GM18517 (cell line): ENCODE measurements at regions not wholly inside any gene's neighbourhood (a gene's known extent, or its start where the extent isn't known, plus 50 kb on each side); places are given as distances from the start of the nearest gene placed in this dataset.

Experiments
- ATAC-seq: cut with Tn5 transposase; IDR thresholded peaks from one replicate; pipeline ENCODE4 v1.9.1; 2021; ENCODE audit warnings: mild to moderate bottlenecking, moderate library complexity; ENCODE audit not compliant: unreplicated experiment

DNA sequence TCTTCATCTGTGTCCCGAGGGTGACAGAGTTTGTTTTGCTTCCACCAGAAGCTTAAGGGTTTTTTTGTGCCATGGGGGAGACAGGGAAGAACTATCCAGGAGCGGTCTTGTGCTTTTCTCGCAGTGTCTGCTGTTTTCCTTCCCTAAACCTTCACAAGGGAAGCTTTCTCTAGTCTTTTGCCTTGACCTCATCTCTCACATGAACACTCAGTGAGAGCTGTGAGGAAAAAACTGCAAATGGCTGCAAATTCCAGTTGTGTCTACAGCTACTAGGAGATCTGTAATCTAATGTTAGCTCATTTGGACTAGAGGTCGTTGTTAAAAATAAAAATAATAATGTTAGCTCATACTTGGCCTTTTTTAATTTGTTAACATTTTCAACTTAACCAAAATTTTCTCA, 264.7 kb upstream of the SESN3 start:
- no peak for ATAC-seq

DNA sequence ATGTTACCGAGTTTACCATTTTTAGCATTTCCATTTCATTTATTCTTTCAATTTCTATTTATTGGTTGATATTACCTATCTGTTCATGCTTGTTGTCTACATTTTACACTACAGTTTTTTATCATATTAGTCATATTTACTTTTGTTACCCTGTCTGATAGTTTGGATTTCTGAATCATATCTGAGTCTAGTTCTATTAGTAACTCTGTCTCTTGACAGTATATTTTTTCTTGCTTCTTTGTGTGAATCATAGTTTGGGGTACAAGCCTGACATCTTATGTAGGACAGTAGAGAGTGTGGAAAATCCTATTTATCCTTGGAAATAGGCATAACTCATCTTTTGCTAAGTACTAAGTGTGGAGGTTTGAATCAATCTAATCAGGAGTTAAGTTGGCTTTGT, 263.9 kb upstream of the SESN3 start:
- no peak for ATAC-seq

DNA sequence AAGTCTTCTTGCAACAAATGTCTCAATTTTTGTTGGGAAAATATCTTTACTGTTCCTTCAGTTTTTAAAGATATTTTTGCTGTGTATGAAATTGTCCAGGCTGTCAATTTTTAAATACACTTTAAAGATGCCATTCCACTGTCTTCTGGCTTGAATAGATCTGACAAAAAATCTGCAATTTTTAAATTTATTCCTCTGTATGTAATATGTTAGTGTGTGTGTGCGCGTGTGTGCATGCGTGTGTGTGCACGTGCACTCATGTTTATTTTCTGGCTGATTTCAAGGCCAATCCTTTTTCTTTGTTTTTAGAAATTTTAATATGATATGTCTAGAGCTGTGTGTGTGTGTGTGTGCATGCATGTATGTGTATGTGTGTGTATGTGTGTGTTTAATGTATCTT, 263.2 kb upstream of the SESN3 start:
- no peak for ATAC-seq

DNA sequence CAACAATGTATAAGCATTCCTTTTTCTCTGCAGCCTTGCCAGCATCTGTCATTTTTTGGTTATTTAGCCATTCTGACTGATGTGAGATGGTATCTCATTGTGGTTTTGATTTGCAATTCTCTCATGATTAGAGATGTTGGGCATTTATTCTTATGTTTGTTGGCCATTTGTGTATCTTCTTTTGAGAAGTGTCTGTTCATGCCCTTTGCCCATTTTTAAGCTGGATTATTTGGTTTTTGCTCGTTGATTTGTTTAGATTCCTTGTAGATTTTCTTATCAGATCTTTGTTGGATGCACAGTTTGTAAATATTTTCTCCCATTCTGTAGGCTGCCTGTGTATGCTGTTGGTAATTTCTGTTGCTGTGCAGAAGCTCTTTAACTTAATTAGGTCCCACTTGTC, 259.6 kb upstream of the SESN3 start:
- no peak for ATAC-seq

DNA sequence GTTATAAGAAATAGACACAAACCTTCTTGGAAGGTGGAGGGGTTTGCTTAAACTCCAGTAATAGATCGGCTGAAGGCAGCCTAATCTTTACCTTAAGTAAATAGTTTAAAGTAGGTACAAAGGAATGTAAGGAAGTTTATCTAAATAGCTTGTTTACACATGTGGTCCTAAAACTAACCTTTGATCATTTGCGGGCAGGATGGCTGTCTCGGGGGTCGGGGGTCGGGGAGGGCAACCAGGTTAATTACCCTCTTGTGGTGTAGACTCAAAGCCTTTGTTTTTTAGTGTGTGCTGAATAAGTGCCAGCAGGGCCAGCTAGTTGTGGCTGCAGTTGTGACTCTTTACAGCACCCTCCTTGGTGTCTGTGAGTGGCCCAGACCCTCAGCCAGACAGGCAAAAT, 256.9 kb upstream of the SESN3 start:
- no peak for ATAC-seq

DNA sequence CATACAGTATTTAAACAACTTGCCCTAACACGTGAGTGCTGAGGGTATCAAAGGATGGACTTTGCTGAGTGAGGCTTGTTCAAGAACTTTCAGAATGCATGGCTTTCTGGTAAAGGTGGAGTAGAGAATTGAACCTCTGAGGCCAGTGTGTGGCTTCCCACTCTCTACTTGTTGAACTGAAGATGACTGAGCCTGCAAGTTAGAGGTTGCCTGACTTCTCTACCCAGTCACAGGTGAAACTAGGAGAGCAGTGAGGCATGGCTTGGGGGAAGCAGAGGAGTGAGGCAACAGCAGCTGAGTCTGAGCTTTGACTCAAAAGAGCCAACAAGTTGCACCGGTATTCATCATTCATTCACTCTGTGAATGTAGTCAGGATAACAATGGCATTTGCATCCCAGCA, 256.4 kb upstream of the SESN3 start:
- ATAC-seq, result peak; percentile 100

DNA sequence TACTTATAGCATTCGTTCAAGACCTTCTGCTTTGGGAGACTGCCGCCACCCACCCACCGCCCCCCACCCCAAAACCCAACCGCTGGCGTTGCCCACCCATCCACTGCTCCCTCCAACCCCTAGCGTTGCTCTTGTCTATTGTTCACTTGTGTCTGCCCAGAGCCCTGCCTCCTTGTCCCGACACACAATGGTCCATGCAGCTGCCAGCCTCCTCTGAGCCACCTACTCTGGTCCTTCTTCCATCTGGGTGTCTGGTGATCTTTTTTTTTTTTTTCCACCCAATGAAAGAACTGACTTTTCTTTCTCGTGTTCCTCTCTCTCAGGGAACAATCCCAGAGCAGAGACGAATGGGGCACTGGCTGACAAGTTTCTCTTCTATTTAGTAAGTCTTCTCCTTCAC, 256.0 kb upstream of the SESN3 start:
- no peak for ATAC-seq

DNA sequence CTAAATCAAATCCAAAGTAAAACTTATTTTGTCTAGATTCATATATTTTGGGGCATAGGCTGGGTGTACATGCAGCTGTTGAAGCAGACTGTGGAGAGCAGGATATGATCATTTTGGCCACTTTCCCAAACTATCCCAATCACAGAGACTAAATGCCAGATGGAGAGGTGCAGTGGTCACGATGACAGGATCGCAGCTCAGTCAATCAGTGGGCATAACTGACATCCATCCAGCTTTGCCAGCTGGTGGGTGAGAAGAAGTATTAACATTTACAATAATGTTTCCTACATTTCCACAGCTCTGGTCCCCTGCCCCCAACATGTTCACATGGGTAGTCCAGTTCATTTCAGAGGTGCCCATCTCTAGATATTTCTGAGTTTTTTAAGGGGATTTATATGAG, 255.5 kb upstream of the SESN3 start:
- ATAC-seq, result no peak

DNA sequence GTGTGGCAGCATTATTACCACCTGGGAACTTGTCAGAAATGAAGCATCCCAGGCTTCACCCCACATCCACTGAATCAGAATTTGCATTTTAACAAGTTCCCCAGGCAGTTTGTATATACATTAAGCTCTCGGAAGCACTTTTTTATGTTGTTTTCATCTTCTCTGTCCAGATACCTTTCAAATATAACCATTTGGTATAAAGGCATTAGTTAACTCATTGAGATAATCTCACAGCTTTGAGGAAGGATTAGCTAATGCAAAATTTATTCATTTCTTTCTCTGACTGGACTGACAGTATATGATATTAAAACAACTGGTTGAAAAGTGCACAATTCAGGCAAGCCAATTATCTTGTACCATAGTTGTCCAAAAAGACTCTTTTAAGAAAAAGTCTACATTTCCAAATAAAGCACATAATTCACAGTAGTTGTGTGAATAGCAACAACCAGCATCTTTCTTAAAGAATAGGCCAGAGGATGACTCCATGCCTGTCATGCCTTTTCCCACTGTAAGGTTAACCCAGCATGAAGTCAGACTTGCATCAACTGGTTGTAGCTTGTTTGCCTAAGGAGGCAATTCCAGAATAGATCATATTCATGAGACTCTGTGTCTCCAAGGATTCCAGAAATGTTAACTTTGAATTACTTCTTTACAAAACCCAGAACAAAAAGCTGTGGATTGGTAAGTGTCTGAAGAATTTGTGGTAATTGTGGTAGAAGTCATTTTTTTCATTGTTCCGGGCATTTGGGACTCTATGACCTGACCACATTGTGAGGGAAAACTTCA, 254.3 kb upstream of the SESN3 start:
- ATAC-seq, result no peak

DNA sequence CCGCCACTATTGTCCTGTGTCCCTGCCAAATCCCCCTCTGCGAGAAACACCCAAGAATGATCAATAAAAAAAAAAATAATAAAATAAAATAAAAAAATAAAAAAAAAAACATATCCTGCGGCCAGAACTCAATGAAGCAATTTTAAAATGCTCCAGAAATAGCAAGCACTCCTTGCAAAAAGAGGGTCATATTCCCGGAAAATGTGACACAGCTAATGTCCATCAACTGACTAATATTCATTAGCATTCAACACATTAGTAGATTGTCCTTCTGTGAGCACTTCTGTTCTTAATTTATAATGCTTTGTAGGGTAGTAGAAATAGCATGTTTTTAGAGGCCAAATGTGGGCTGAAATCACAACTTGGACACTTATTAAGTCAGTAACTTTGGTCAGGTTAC, 252.3 kb upstream of the SESN3 start:
- no peak for ATAC-seq

DNA sequence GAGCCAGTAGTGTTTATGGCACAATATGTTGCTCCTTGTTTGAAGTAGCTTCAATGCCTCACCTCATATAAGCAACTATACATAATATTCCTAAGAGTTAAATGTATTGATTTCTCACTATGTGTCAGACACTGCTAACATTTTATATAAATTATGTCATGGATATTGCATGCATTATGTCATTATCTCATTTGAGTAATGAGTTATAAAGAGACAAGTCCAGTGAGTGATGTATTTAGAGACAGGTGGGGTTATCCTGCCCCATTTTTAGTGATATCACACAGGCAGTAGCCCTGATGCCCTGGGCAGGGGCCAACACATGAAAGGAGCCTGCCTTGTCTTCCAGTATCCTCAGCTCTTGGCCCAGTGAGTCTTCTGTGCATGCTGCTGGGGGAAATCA, 247.0 kb upstream of the SESN3 start:
- ATAC-seq, result no peak

DNA sequence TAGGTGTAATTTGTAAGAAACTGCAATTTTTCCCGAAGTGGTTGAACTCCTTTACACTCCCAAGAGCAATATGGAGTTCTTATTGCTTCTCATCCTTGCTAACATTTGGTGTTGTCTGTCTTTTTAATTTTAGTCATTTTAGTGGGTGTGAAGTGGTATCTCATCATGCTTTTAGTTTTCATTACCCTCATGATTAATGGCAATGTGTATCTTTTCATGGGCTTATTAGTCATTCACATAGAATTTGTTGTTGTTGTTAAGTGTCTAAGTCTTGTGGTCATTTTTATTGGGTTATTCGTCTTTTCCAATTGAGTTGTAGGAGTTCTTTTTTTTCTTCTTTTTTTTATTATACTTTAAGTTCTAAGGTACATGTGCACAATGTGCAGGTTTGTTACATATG, 238.3 kb upstream of the SESN3 start:
- no peak for ATAC-seq

DNA sequence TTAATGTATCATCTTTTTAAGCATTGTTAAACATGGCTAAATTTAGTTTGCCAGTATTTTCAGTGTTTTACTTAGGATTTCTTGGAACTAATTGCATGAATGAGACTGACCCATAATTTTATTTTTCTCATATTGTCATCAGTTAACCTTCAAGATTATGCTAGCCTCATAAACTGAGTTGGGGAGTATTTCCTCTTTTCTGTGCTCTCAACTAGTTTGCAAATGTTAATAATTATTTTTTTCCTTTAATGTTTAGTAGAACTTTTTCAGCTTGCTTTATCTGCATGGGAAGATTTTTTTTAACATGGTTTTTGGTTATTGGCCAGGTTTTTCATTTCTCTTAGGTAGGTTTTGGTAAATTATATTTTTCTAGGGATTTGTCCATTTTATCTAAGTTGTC, 235.4 kb upstream of the SESN3 start:
- no peak for ATAC-seq

DNA sequence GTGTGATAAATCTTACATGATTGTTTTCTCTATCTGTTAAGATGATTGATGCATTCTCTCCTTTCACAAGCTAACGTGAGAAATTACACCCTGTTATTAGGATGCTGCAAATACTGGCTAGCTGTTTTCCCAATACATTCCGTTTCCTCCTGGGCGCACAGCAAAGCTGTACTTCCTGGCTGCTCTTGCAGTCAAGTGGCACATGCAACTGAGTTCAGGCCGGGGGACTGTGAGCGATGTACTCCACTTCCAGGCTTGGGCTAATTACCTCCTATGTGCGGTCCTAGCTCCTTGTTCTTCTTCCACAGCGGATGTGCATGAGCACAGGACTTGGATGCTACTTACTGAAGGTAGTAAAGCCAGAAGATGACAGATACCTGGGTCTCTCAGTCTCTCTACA, 234.9 kb upstream of the SESN3 start:
- ATAC-seq, result no peak

DNA sequence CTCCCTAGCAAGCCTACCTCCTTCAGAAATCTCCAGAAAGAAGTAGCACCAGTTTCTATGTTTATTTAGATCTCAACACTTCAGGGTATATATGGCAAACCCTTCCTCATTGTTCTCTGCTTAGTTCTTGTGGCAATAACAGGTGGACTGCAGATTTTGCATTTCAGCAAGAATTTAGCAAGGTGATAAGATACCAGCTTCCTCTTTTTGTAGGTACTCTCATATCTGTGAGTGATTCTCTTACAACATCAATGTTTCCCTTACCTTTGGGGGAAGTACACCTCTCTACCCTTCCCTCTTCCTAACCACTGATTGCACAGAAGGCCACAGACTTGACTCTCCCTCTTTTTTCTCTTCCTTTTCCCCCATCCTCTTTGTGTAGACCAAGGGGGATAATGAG, 230.9 kb upstream of the SESN3 start:
- no peak for ATAC-seq

DNA sequence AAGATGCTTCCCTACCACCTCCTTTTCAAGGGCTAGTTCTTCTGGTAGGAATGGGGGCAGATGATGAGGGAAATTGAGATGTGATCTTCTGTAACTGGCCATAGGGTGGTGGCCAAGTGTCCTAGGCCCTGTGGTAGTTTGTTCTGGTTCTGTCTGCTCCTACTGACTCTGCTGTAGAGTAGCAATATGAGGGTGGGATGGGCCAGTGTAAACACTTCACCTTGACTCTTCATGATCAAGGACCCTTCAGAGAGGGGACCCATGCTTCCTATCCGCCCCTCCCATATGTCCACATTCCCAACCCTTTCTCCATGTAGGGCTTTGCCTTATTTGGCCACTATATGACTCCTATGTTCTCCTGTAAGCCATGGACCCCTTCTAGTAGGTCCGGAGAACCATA, 230.3 kb upstream of the SESN3 start:
- ATAC-seq, result no peak

DNA sequence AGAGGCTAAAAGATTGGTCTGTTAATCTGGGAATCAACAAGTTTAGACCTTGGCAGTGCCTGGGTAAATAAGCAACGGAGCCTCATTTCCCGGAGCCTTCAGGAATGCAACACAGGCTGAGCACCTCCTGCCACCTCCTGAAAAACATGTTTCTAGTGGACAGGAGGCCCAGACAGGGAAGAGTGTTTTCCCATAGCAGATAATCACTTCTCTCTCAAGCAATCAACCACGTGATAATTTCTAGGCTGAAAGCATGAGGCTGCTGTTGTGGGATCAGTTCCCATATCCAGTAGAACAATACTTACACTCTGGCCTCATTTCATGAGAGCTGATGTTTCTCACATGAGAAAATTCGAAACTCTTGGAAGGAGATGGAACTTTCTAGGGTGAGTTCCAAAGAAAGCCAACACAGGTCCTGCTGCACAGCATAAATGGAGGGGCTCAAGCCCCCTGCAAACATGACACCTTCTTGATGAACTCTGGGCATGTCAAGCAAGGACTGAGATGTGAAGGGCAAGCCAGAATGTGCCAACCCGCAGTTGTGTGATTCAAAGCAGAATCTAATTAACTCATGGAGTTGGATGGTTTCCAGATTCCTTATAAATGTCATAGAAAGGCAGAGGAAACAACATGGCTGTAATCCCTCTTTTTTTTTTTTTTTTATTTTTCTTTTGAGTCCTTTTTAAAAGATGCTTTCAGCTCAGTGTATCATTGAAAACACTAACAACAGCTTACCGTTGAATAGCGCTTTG, 228.5 kb upstream of the SESN3 start:
- ATAC-seq, result no peak

DNA sequence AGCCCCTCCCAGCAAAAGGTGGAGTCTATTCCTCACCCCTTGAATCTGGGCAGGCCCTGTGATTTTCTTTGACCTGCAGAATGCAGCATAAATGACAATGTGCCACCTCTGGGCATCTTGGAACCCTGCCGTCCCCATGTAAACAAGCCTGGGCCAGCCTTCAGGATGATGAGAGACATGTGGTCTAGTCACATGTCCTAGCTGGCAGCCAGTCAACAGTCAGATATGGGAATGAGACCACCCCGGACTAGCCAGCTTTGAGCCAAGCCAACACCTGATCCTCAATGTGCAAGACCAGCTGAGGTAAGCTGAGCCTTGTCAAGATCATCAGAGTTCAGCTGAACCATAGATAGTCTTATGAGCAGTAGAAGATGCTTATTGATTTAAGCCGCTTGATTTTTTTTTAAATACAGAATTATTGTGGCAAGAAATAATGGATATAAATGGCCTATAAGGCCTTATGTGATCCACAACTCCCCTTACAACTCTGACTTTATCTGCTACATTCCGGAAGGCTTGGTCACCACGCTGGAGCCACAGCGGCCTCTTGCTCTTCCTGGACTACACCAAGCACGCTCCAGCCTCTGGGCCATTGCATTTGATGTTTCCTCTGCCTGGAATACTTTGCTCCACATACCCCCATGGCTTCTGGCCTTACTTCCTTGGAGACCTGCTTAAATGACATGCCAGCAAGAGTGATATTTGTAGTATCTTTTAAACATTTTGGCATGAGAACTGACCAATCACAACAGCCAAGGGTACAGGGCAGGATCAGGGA, 225.9 kb upstream of the SESN3 start:
- ATAC-seq, result no peak

DNA sequence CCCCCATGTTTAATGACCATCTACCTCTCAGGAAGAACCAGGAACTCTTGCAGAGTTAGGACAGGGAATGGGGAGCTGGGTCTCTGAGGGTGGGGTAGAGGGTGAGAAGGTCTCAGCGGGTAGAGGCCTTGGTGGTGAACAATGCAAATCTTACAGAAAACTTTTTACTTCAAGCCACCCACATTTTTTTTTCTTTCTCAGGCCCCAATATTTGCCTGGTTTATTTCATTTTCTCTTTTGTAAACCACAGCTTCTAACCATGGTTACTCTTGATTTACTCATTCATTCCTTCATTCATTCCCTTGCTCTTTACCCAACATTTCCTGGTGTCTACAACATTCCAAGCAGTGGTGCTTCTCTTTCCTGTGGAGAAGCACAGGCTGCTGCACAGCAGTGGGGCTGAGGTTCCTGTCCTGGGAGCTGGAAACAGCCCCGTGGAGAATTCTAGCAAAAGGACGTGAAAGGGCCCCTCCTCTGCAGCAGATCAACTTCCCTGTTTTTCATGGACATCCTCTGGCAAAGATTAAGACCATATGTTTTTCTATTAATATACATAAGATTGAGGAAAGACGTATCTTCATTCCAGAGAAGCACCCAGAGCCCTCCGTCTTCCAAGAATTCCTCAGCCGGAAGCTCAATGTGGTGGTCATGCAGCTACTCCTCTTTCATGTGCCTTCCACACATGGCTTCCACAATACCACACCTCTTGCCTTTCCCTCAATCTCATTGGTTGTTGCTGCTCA, 224.4 kb upstream of the SESN3 start:
- no peak for ATAC-seq

DNA sequence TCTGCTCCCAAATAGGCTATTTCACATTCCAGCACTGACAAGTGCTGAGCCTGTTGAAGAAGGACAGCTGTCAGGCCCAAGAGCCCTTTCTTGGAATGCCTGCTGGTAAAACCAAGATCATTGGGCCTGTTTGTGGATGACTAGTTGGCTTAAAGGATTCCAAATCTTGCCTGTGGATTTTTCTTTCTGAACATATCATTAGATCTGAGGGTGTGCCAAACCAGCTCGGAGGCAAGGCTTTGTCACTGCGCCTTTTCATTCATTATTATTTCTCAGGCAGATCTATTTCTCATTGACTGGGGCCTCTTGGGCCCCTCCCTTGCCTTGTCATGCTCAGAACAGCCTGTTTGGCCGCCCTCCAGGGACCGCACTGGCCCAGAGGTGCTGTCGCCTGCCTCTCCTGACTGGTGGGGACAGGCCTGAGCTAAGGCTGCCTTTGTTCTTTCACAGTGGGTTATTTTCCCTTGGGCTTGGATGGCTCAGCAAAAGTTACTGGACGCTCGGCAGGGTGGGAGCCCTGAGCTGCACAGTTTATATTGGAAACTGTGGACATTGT, 222.7 kb upstream of the SESN3 start:
- no peak for ATAC-seq

DNA sequence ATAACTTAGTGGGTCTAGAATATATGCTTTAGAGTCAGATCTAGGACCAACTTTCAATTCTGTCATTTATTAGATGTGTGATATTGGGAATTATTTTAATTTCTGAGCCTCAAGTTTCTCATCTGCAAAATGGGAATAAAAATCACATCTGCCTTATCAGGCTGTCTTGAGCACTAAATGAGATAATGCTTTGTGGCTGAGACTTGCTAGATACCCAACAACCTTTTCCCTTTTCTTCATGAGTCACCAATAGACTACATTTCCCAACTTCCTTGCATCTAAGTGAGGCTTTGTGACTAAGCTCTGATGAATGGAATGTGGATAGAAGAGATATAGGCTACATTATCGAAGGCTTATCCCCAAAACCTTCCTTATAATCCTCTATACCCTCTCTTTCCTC, 220.7 kb upstream of the SESN3 start:
- ATAC-seq, result no peak
